Activated naive CD4-positive, alpha-beta T cell treated with anti-CD3 and anti-CD28 coated beads, Interleukin-2, amount 10 ng/mL, durations not matched to agents 7 days and 5 days (primary cell): ENCODE measurements at regions not wholly inside any gene's neighbourhood (a gene's known extent, or its start where the extent isn't known, plus 50 kb on each side); places are given as distances from the start of the nearest gene placed in this dataset.

Source experiments
- CTCF ChIA-PET: fragments of 350-600 bp; sonication (Branson Sonifier 250); formaldehyde crosslinking; loops from one replicate; lab custom pipeline; 2021; ENCODE audit warnings: antibody characterized with exemption; lab: Charles Lee
- DNase-seq: peaks from one replicate; pipeline ENCODE4 v3.0.0-alpha.2; 2020
- H3K27ac Mint-ChIP-seq: one replicate; pipeline ENCODE4 v1.8.0; 2021; ENCODE audit warnings: mild to moderate bottlenecking, moderate library complexity, mixed read lengths
- H3K27me3 Mint-ChIP-seq: one replicate; pipeline ENCODE4 v1.8.0; 2021; ENCODE audit warnings: mild to moderate bottlenecking, mixed read lengths
- H3K36me3 Mint-ChIP-seq: one replicate; pipeline ENCODE4 v1.8.0; 2021; ENCODE audit warnings: mixed read lengths
- H3K4me1 Mint-ChIP-seq: one replicate; pipeline ENCODE4 v1.8.0; 2021; ENCODE audit warnings: mixed read lengths
- H3K4me3 Mint-ChIP-seq: one replicate; pipeline ENCODE4 v1.8.0; 2021; ENCODE audit warnings: mild to moderate bottlenecking, moderate library complexity, mixed read lengths
- H3K9me3 Mint-ChIP-seq: one replicate; pipeline ENCODE4 v1.8.0; 2021; ENCODE audit warnings: mixed read lengths

- H3K27me3 Mint-ChIP-seq, result peaks cover 8% of the 10 kb centered on the region
These were observed 88.9 kb upstream of the ATXN1 start for GRCh38 chr6:16849988-16850680.

GRCh38 chr6:16849280-16849987 lies 88.2 kb upstream of the ATXN1 start:
- H3K27me3 Mint-ChIP-seq, result peaks cover 9% of the 10 kb centered on the region
- H3K9me3 Mint-ChIP-seq, result no peaks in the 10 kb centered on the region
- CTCF ChIA-PET, result no interaction called here
- DNase-seq, result no peak
- no peak overlapping the region for H3K4me3 Mint-ChIP-seq
- no peak overlapping the region for H3K27ac Mint-ChIP-seq
- no peaks in the 10 kb centered on the region for H3K36me3 Mint-ChIP-seq
- H3K4me1 Mint-ChIP-seq, result peaks cover 30% of the 10 kb centered on the region

More at GRCh38 chr6:16849988-16850680, 88.9 kb upstream of the ATXN1 start:
- no peak for DNase-seq
- CTCF ChIA-PET, result no interaction called here
- H3K27ac Mint-ChIP-seq, result no peak overlapping the region
- no peak overlapping the region for H3K4me3 Mint-ChIP-seq
- no peaks in the 10 kb centered on the region for H3K36me3 Mint-ChIP-seq
- H3K9me3 Mint-ChIP-seq, result no peaks in the 10 kb centered on the region
- H3K4me1 Mint-ChIP-seq, result peaks cover 30% of the 10 kb centered on the region

GRCh38 chr6:16846399-16846778 lies 85.1 kb upstream of the ATXN1 start:
- H3K4me1 Mint-ChIP-seq, result peaks cover 24% of the 10 kb centered on the region
- no peaks in the 10 kb centered on the region for H3K36me3 Mint-ChIP-seq
- H3K27ac Mint-ChIP-seq, result no peak overlapping the region
- CTCF ChIA-PET, result interaction anchor here (1.9 kb wide), 1 partner anchor 514 kb away, joined by 6 read pairs; no protein-coding TSS in a partner anchor
- no peak overlapping the region for H3K4me3 Mint-ChIP-seq
- peaks cover 17% of the 10 kb centered on the region for H3K27me3 Mint-ChIP-seq
- DNase-seq, result no peak
- no peaks in the 10 kb centered on the region for H3K9me3 Mint-ChIP-seq

- no peaks in the 10 kb centered on the region for H3K9me3 Mint-ChIP-seq
- H3K4me1 Mint-ChIP-seq, result peaks cover 6% of the 10 kb centered on the region
- CTCF ChIA-PET, result no interaction called here
- H3K4me3 Mint-ChIP-seq, result no peak overlapping the region
- peaks cover 14% of the 10 kb centered on the region for H3K27me3 Mint-ChIP-seq
- no peak for DNase-seq
- H3K36me3 Mint-ChIP-seq, result no peaks in the 10 kb centered on the region
- H3K27ac Mint-ChIP-seq, result no peak overlapping the region
These were observed 82.9 kb upstream of the ATXN1 start for GRCh38 chr6:16844183-16844582.

- H3K27me3 Mint-ChIP-seq, result peaks cover 14% of the 10 kb centered on the region
- no peak for DNase-seq
- no peak overlapping the region for H3K27ac Mint-ChIP-seq
- H3K4me3 Mint-ChIP-seq, result no peak overlapping the region
- no peaks in the 10 kb centered on the region for H3K9me3 Mint-ChIP-seq
- no peaks in the 10 kb centered on the region for H3K36me3 Mint-ChIP-seq
- peaks cover 5% of the 10 kb centered on the region for H3K4me1 Mint-ChIP-seq
- CTCF ChIA-PET, result no interaction called here
These were observed 81.4 kb upstream of the ATXN1 start for GRCh38 chr6:16842676-16843075.

GRCh38 chr6:16841241-16841640 lies 80.0 kb upstream of the ATXN1 start:
- H3K36me3 Mint-ChIP-seq, result no peaks in the 10 kb centered on the region
- peaks cover 14% of the 10 kb centered on the region for H3K27me3 Mint-ChIP-seq
- no peak overlapping the region for H3K4me3 Mint-ChIP-seq
- H3K9me3 Mint-ChIP-seq, result no peaks in the 10 kb centered on the region
- H3K27ac Mint-ChIP-seq, result peak overlapping the region; percentile 17
- peaks cover 19% of the 10 kb centered on the region for H3K4me1 Mint-ChIP-seq
- CTCF ChIA-PET, result no interaction called here
- DNase-seq, result no peak

- DNase-seq, result no peak
These were observed 79.5 kb upstream of the ATXN1 start for GRCh38 chr6:16840725-16841124.

GRCh38 chr6:16840291-16840690 lies 79.0 kb upstream of the ATXN1 start:
- H3K4me3 Mint-ChIP-seq, result no peak overlapping the region
- CTCF ChIA-PET, result no interaction called here
- peaks cover 23% of the 10 kb centered on the region for H3K4me1 Mint-ChIP-seq
- H3K27me3 Mint-ChIP-seq, result peaks cover 10% of the 10 kb centered on the region
- H3K9me3 Mint-ChIP-seq, result no peaks in the 10 kb centered on the region
- no peaks in the 10 kb centered on the region for H3K36me3 Mint-ChIP-seq
- no peak for DNase-seq
- H3K27ac Mint-ChIP-seq, result no peak overlapping the region

More at GRCh38 chr6:16840725-16841124, 79.5 kb upstream of the ATXN1 start:
- Mint-ChIP-seq H3K4me1 (peaks cover 23% of the 10 kb centered on the region), H3K27ac (no peak overlapping the region), H3K4me3 (no peak overlapping the region), H3K9me3 (no peaks in the 10 kb centered on the region), H3K27me3 (peaks cover 10% of the 10 kb centered on the region), H3K36me3 (no peaks in the 10 kb centered on the region)
- CTCF ChIA-PET, result no interaction called here

- Mint-ChIP-seq H3K36me3 (no peaks in the 10 kb centered on the region), H3K4me1 (peaks cover 23% of the 10 kb centered on the region), H3K9me3 (no peaks in the 10 kb centered on the region), H3K27me3 (peaks cover 10% of the 10 kb centered on the region), H3K4me3 (no peak overlapping the region), H3K27ac (no peak overlapping the region)
- CTCF ChIA-PET, result no interaction called here
- no peak for DNase-seq
These were observed 78.4 kb upstream of the ATXN1 start for GRCh38 chr6:16839631-16840179.

GRCh38 chr6:16837217-16837972 lies 76.1 kb upstream of the ATXN1 start:
- CTCF ChIA-PET, result interaction anchor here (0.6 to 1.1 kb wide), 2 partner anchors 65 to 92 kb away, joined by 3 to 4 read pairs; no protein-coding TSS in a partner anchor
- H3K9me3 Mint-ChIP-seq, result no peaks in the 10 kb centered on the region
- DNase-seq, result no peak
- H3K36me3 Mint-ChIP-seq, result no peaks in the 10 kb centered on the region
- H3K27me3 Mint-ChIP-seq, result no peaks in the 10 kb centered on the region
- H3K27ac Mint-ChIP-seq, result no peak overlapping the region
- H3K4me1 Mint-ChIP-seq, result peaks cover 23% of the 10 kb centered on the region
- H3K4me3 Mint-ChIP-seq, result no peak overlapping the region

GRCh38 chr6:16836144-16836981 lies 75.1 kb upstream of the ATXN1 start:
- no peaks in the 10 kb centered on the region for H3K9me3 Mint-ChIP-seq

GRCh38 chr6:16834242-16834641 lies 73.0 kb upstream of the ATXN1 start:
- Mint-ChIP-seq H3K27ac (no peak overlapping the region), H3K27me3 (no peaks in the 10 kb centered on the region), H3K36me3 (no peaks in the 10 kb centered on the region), H3K4me3 (no peak overlapping the region), H3K9me3 (no peaks in the 10 kb centered on the region), H3K4me1 (peaks cover 23% of the 10 kb centered on the region)
- no peak for DNase-seq
- CTCF ChIA-PET, result no interaction called here

More at GRCh38 chr6:16836144-16836981, 75.1 kb upstream of the ATXN1 start:
- Mint-ChIP-seq H3K4me1 (peaks cover 23% of the 10 kb centered on the region), H3K4me3 (no peak overlapping the region), H3K36me3 (no peaks in the 10 kb centered on the region), H3K27ac (peak overlapping the region; percentile 24), H3K27me3 (no peaks in the 10 kb centered on the region)
- CTCF ChIA-PET, result interaction anchor here (1.0 to 1.3 kb wide), 2 partner anchors 12 to 66 kb away, joined by 3 read pairs; no protein-coding TSS in a partner anchor
- no peak for DNase-seq

- H3K27ac Mint-ChIP-seq, result no peak overlapping the region
- no peaks in the 10 kb centered on the region for H3K9me3 Mint-ChIP-seq
- no peak overlapping the region for H3K4me3 Mint-ChIP-seq
- peaks cover 26% of the 10 kb centered on the region for H3K4me1 Mint-ChIP-seq
- CTCF ChIA-PET, result no interaction called here
- no peaks in the 10 kb centered on the region for H3K27me3 Mint-ChIP-seq
- no peaks in the 10 kb centered on the region for H3K36me3 Mint-ChIP-seq
- DNase-seq, result no peak
These were observed 71.5 kb upstream of the ATXN1 start for GRCh38 chr6:16832721-16833120.
